ENCODE measurements at regions not wholly inside any gene's neighbourhood (a gene's known extent, or its start where the extent isn't known, plus 50 kb on each side); places are given as distances from the start of the nearest gene placed in this dataset.
"Not testable (repeated sequence)": the region's sequence is repeated elsewhere in the genome, so short reads cannot be mapped to it uniquely, and the experiment has no call there.

DNA sequence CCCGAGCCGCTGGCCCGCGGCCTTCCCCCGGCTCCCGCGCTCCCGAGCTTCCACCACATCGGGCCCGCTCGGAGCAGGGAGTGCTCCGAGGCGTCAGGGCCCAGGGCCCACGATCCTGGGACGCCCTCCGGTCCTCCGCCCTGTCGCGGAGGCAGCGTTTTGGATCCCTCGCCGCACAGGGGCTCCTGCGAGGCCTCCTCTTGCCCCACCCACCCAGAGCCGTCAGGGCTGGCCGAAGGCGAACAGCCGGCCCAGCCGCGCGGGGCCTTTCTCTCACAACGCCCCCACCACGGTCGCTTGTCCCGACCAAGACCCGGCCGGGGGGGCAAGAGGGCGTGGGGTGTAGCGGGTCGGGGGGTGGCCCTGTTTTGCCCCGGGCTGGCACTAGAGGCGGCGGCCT lies 102.4 kb upstream of the RHOU start:
- TF ChIP-seq, protein P1, sequence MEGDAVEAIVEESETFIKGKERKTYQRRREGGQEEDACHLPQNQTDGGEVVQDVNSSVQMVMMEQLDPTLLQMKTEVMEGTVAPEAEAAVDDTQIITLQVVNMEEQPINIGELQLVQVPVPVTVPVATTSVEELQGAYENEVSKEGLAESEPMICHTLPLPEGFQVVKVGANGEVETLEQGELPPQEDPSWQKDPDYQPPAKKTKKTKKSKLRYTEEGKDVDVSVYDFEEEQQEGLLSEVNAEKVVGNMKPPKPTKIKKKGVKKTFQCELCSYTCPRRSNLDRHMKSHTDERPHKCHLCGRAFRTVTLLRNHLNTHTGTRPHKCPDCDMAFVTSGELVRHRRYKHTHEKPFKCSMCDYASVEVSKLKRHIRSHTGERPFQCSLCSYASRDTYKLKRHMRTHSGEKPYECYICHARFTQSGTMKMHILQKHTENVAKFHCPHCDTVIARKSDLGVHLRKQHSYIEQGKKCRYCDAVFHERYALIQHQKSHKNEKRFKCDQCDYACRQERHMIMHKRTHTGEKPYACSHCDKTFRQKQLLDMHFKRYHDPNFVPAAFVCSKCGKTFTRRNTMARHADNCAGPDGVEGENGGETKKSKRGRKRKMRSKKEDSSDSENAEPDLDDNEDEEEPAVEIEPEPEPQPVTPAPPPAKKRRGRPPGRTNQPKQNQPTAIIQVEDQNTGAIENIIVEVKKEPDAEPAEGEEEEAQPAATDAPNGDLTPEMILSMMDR (IDR thresholded peaks at IDR 0.05), result not testable (repeated sequence)
- not testable (repeated sequence) for TF ChIP-seq POLR2A (IDR thresholded peaks at IDR 0.05)

Measured in lower leg skin (tissue), 3 donors.